AG04449 (cell line): ENCODE measurements at regions not wholly inside any gene's neighbourhood (a gene's known extent, or its start where the extent isn't known, plus 50 kb on each side); places are given as distances from the start of the nearest gene placed in this dataset.

ENCODE experiments used
- CTCF ChIA-PET: fragments of 350-600 bp; formaldehyde crosslinking; extraction: SDS; loops from one replicate; lab custom pipeline; 2021; ENCODE audit warnings: antibody characterized with exemption; lab: Yijun Ruan, JAX
- POLR2A ChIA-PET: fragments of 400-600, 350-600 bp; formaldehyde crosslinking; extraction: SDS; loops from one replicate; lab custom pipeline; 2020; ENCODE audit warnings: antibody characterized with exemption, inconsistent platforms; lab: Yijun Ruan, JAX
- DNase-seq: peaks from one replicate; pipeline ENCODE4 v3.0.0-alpha.2; 2010; ENCODE audit warnings: low read depth, low spot score
- H3K4me3 ChIP-seq: 2 replicates; pipeline ENCODE4 v1.5.1; 2011; ENCODE audit warnings: low read depth, mild to moderate bottlenecking, control low read depth, low read length
- CTCF ChIP-seq: IDR thresholded peaks from one replicate; pipeline ENCODE4 v1.5.1; 2011; ENCODE audit warnings: mild to moderate bottlenecking, moderate library complexity, low read length, control low read depth, inconsistent platforms; ENCODE audit not compliant: insufficient read depth; ENCODE audit errors: missing control alignments

DNA sequence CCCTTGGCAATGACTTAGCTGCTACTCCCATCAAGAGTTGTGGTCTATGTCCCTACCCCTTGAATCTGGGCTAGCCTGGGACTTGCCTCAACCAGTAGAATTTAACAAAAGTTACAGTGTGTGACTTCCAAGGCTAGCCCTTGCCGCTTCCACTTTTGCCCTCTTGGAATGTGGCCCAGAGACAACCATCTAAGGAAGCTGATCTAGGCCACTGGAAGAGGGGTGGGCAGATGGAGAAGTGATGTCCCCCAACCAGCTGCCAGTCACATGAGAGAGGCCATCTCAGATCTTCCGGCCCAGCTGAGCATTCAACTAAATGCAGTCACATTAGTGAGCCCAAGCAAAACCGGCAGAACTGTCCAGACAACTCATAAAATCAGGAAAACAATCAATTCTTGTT, 115.1 kb downstream of the TOMM20 start:
- POLR2A ChIA-PET: no interaction called here
- TF ChIP-seq CTCF: no peak
- CTCF ChIA-PET: interaction anchor here (0.9 kb wide), 1 partner anchor 70 kb away, joined by 3 read pairs; no protein-coding TSS in a partner anchor
- DNase-seq: no peak
- H3K4me3 ChIP-seq: no peak overlapping the region

GRCh38 chr1:235012436-235013210, 116.0 kb downstream of the TOMM20 start:
- DNase-seq: no peak
- no peak for TF ChIP-seq CTCF
- H3K4me3 ChIP-seq: no peak overlapping the region
- CTCF ChIA-PET: interaction anchor here (0.8 to 1.3 kb wide), 2 partner anchors 70 to 415 kb away, joined by 3 read pairs; no protein-coding TSS in a partner anchor
- POLR2A ChIA-PET: interaction anchor here (0.9 to 1.5 kb wide), 10 partner anchors 15 to 517 kb away, joined by 3 to 16 read pairs (median 5); partner anchors contain the start of gene IRF2BP2

GRCh38 chr1:235011599-235012435, 116.8 kb downstream of the TOMM20 start:
- CTCF ChIA-PET: interaction anchor here (0.8 to 1.3 kb wide), 5 partner anchors 23 to 512 kb away, joined by 3 to 4 read pairs (median 3); no protein-coding TSS in a partner anchor
- H3K4me3 ChIP-seq: no peak overlapping the region
- DNase-seq: peak; percentile 100

DNA sequence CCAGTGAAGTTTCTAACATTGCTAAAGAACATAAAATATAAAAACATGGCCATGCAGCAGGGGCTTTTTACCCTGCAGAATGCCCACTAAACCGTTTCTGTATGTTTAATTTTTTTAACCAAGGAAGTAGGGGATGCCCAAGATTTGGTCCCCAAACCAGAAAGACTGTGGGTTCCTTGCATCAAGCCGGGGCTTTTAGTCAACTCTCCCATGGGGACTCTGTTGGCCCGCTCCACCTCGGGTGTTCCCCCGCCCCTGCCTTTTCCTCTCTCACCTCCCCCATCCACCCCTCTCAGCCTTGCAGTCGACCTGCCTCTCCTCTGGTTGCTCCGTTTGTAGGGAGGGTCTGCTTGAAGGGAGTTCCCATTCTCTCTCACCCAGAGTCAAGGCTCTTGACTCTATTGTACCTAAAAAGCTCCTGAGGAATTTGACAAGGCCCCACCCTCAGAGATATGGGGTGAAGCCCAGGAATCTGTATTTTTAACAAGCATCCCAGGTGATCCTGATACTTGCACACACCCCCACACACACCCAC, 117.5 kb downstream of the TOMM20 start:
- TF ChIP-seq CTCF: no peak
- CTCF ChIA-PET: interaction anchor here (0.8 to 1.3 kb wide), 4 partner anchors 23 to 512 kb away, joined by 3 to 4 read pairs (median 4); no protein-coding TSS in a partner anchor

More at GRCh38 chr1:235011599-235012435, 116.8 kb downstream of the TOMM20 start:
- POLR2A ChIA-PET: interaction anchor here (0.9 to 1.5 kb wide), 12 partner anchors 11 to 517 kb away, joined by 3 to 16 read pairs (median 4); partner anchors contain the start of gene IRF2BP2
- no peak for TF ChIP-seq CTCF

GRCh38 chr1:235009561-235010306, 118.9 kb downstream of the TOMM20 start:
- CTCF ChIA-PET: no interaction called here
- DNase-seq: no peak
- POLR2A ChIA-PET: no interaction called here
- H3K4me3 ChIP-seq: no peak overlapping the region
- no peak for TF ChIP-seq CTCF

More for the DNA sequence above, 117.5 kb downstream of the TOMM20 start:
- no peak overlapping the region for H3K4me3 ChIP-seq
- no peak for DNase-seq
- POLR2A ChIA-PET: interaction anchor here (0.9 to 1.5 kb wide), 11 partner anchors 11 to 516 kb away, joined by 3 to 16 read pairs (median 4); partner anchors contain the start of gene IRF2BP2
